ENCODE measurements at regions not wholly inside any gene's neighbourhood (a gene's known extent, or its start where the extent isn't known, plus 50 kb on each side); places are given as distances from the start of the nearest gene placed in this dataset.
A peak's percentile ranks its signal among the peaks of the same experiment; 100 is the strongest.

DNA sequence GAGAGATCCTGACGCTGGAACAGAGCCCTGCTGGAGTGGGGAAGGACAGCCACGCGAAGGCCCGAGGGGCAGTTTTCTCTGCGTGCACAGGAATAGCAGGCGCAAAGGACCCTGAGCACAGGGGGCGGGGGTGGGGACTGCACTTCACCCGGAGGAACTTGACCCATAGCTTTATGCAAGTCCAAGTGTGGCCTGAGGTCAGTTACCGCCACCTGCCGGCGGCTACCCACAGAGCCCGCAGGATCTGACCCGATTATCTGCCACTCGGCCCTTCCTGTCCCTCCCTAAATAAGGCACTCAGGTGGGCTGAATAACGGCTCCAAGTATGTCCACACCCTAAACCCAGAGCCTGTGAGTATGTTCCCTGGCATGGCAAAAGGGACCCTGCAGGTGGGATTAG lies 65.4 kb upstream of the FCN1 start:
- H3K79me2 ChIP-seq (ENCODE audit: control insufficient read depth, insufficient read depth, low read length), result no peaks in the 10 kb centered on the region
- CTCF ChIA-PET (ENCODE audit: low intra/inter-chr PET ratio), result interaction anchor here (0.9 kb wide), 1 partner anchor 285 kb away, joined by 4 read pairs; no protein-coding TSS in a partner anchor
- BruUV-seq (replicated peaks), result no TSS peak
- TF ChIP-seq NFATC3 (IDR thresholded peaks at IDR 0.05) (no peak), TAL1 (IDR thresholded peaks at IDR 0.05) (no peak), ZFP1 (CRISPR knock-in tag; IDR thresholded peaks at IDR 0.05) (no peak), SREBF2 (CRISPR knock-in tag; IDR thresholded peaks at IDR 0.05) (no peak), SMC3 (conservative IDR thresholded peaks at IDR 0.05; ENCODE audit: insufficient read depth, low read depth, low read length) (peak; percentile 44), RAD21 (CRISPR knock-in tag; conservative IDR thresholded peaks at IDR 0.05 in 1 of 2, IDR thresholded peaks at IDR 0.05 in 1 of 2) (peak in 1 of 2 experiments; percentile 55; a peak in 2 of 4 replicates), ZNF165 (CRISPR knock-in tag; IDR thresholded peaks at IDR 0.05; ENCODE audit: borderline replicate concordance) (no peak)
- TF ChIP-seq, protein P1, sequence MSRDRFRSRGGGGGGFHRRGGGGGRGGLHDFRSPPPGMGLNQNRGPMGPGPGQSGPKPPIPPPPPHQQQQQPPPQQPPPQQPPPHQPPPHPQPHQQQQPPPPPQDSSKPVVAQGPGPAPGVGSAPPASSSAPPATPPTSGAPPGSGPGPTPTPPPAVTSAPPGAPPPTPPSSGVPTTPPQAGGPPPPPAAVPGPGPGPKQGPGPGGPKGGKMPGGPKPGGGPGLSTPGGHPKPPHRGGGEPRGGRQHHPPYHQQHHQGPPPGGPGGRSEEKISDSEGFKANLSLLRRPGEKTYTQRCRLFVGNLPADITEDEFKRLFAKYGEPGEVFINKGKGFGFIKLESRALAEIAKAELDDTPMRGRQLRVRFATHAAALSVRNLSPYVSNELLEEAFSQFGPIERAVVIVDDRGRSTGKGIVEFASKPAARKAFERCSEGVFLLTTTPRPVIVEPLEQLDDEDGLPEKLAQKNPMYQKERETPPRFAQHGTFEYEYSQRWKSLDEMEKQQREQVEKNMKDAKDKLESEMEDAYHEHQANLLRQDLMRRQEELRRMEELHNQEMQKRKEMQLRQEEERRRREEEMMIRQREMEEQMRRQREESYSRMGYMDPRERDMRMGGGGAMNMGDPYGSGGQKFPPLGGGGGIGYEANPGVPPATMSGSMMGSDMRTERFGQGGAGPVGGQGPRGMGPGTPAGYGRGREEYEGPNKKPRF (IDR thresholded peaks at IDR 0.05; ENCODE audit: low read depth, low read length), result no peak
- TF ChIP-seq, protein P2, sequence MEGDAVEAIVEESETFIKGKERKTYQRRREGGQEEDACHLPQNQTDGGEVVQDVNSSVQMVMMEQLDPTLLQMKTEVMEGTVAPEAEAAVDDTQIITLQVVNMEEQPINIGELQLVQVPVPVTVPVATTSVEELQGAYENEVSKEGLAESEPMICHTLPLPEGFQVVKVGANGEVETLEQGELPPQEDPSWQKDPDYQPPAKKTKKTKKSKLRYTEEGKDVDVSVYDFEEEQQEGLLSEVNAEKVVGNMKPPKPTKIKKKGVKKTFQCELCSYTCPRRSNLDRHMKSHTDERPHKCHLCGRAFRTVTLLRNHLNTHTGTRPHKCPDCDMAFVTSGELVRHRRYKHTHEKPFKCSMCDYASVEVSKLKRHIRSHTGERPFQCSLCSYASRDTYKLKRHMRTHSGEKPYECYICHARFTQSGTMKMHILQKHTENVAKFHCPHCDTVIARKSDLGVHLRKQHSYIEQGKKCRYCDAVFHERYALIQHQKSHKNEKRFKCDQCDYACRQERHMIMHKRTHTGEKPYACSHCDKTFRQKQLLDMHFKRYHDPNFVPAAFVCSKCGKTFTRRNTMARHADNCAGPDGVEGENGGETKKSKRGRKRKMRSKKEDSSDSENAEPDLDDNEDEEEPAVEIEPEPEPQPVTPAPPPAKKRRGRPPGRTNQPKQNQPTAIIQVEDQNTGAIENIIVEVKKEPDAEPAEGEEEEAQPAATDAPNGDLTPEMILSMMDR (IDR thresholded peaks at IDR 0.05 in 2 of 3, conservative IDR thresholded peaks at IDR 0.05 in 1 of 3; ENCODE audit: insufficient read depth in 2 of 3, low read depth in 1 of 3, low read length in 3 of 3), result peak; percentile 52 to 60 (median 60)
- TF ChIP-seq, protein P3, sequence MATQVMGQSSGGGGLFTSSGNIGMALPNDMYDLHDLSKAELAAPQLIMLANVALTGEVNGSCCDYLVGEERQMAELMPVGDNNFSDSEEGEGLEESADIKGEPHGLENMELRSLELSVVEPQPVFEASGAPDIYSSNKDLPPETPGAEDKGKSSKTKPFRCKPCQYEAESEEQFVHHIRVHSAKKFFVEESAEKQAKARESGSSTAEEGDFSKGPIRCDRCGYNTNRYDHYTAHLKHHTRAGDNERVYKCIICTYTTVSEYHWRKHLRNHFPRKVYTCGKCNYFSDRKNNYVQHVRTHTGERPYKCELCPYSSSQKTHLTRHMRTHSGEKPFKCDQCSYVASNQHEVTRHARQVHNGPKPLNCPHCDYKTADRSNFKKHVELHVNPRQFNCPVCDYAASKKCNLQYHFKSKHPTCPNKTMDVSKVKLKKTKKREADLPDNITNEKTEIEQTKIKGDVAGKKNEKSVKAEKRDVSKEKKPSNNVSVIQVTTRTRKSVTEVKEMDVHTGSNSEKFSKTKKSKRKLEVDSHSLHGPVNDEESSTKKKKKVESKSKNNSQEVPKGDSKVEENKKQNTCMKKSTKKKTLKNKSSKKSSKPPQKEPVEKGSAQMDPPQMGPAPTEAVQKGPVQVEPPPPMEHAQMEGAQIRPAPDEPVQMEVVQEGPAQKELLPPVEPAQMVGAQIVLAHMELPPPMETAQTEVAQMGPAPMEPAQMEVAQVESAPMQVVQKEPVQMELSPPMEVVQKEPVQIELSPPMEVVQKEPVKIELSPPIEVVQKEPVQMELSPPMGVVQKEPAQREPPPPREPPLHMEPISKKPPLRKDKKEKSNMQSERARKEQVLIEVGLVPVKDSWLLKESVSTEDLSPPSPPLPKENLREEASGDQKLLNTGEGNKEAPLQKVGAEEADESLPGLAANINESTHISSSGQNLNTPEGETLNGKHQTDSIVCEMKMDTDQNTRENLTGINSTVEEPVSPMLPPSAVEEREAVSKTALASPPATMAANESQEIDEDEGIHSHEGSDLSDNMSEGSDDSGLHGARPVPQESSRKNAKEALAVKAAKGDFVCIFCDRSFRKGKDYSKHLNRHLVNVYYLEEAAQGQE (IDR thresholded peaks at IDR 0.05; ENCODE audit: borderline replicate concordance), result peak; percentile 46; the same call in 1 of the 2 replicates
- TF ChIP-seq, protein P3 (CRISPR knock-in tag; IDR thresholded peaks at IDR 0.05; ENCODE audit: low read depth), result no peak

More for the DNA sequence above, 65.4 kb upstream of the FCN1 start:
- Histone ChIP-seq H3K27me3 (ENCODE audit: control insufficient read depth in 2 of 2, insufficient read depth in 2 of 2, low read length in 2 of 2) (peaks cover 0 to 19% of the 10 kb centered on the region in 2 experiments; a peak in 1 of 5 replicates), H3K36me3 (ENCODE audit: control insufficient read depth, insufficient read depth, low read length) (no peaks in the 10 kb centered on the region), H3K4me2 (ENCODE audit: insufficient read depth, low read length) (no peak overlapping the region), H3K9me3 (replicated peaks; ENCODE audit: control insufficient read depth, insufficient read depth, low read depth, low read length) (no peaks in the 10 kb centered on the region), H3K27ac (ENCODE audit: extremely low read depth, low read depth, low read length) (no peak overlapping the region), H3K4me3 (no peak overlapping the region), H4K20me1 (replicated peaks; ENCODE audit: control insufficient read depth, insufficient read depth, low read length) (0 out of 2 replicates have a peak, but pooled peaks cover 4% of the 10 kb centered on the region), H3K4me1 (replicated peaks in 1 of 2; ENCODE audit: control insufficient read depth in 2 of 2, insufficient read depth in 2 of 2, low read length in 2 of 2) (no peaks in the 10 kb centered on the region), H3K9me1 (ENCODE audit: control insufficient read depth, insufficient read depth, low read length) (no peaks in the 10 kb centered on the region), H3K9ac (ENCODE audit: insufficient read depth in 1 of 2, low read depth in 2 of 2, low read length in 2 of 2) (no peak overlapping the region), H2AFZ (ENCODE audit: low read depth, low read length) (no peak overlapping the region)
- POLR2A ChIA-PET, result interaction anchor here (0.6 to 0.9 kb wide), 4 partner anchors 16 to 292 kb away, joined by 3 read pairs; no protein-coding TSS in a partner anchor
- intact Hi-C loops (cut with micrococcal nuclease) (no loop called here), in situ Hi-C loops (cut with MboI) (loop anchor here (10.0 kb wide), 1 partner anchor 288 kb away; no protein-coding TSS in a partner anchor)
- WGBS (ENCODE audit: insufficient coverage, low coverage, missing lambda C conversion rate), result 5% methylated on average over 14 of the region's 15 CpGs
- FAIRE-seq (no peak), ATAC-seq (peak; percentile 70), DNase-seq (ENCODE audit: extremely low read depth in 1 of 4, low spot score in 3 of 4) (peak; percentile 34 to 55 (median 46))
